MM.1S (cell line): ENCODE measurements at regions not wholly inside any gene's neighbourhood (a gene's known extent, or its start where the extent isn't known, plus 50 kb on each side); places are given as distances from the start of the nearest gene placed in this dataset.

Experiments used
- DNase-seq: peaks from one replicate; pipeline ENCODE4 v3.0.0-alpha.2; 2015
- H2AFZ ChIP-seq: fragments of 300-600 bp; sonication (generic); 2 replicates; pipeline ENCODE4 v1.6.0; 2016; ENCODE audit warnings: antibody characterized with exemption, low read length
- H3F3A ChIP-seq: fragments of 300-600 bp; sonication (generic); 2 replicates; pipeline ENCODE4 v1.6.1; 2016; ENCODE audit warnings: mild to moderate bottlenecking, antibody characterized with exemption, low read length, moderate library complexity, mixed read lengths; ENCODE audit not compliant: insufficient read depth
- H3K27ac ChIP-seq: fragments of 300-600 bp; sonication (generic); 2 replicates; pipeline ENCODE4 v1.5.1; 2016; ENCODE audit warnings: mild to moderate bottlenecking, low read length
- H3K27me3 ChIP-seq: fragments of 300-600 bp; sonication (generic); replicated peaks from 2 replicates; pipeline ENCODE4 v1.6.0; 2016; ENCODE audit warnings: low read length; ENCODE audit not compliant: insufficient read depth
- H3K36me3 ChIP-seq: fragments of 300-600 bp; sonication (generic); replicated peaks from 2 replicates; pipeline ENCODE4 v1.6.1; 2016; ENCODE audit warnings: mild to moderate bottlenecking, low read length, mixed read lengths; ENCODE audit not compliant: insufficient read depth
- H3K4me1 ChIP-seq: fragments of 300-600 bp; sonication (generic); 2 replicates; pipeline ENCODE4 v1.6.1; 2016; ENCODE audit warnings: low read length, mixed read lengths
- H3K4me2 ChIP-seq: fragments of 300-600 bp; sonication (generic); 2 replicates; pipeline ENCODE4 v1.6.0; 2016; ENCODE audit warnings: low read depth, low read length
- H3K4me3 ChIP-seq: fragments of 300-600 bp; sonication (generic); 2 replicates; pipeline ENCODE4 v1.5.1; 2016; ENCODE audit warnings: low read length, mixed read lengths
- H3K79me2 ChIP-seq: fragments of 300-600 bp; sonication (generic); 2 replicates; pipeline ENCODE4 v1.6.1; 2016; ENCODE audit warnings: mixed run types, low read length, mixed read lengths
- H3K9ac ChIP-seq: fragments of 300-600 bp; sonication (generic); 2 replicates; pipeline ENCODE4 v1.6.1; 2016; ENCODE audit warnings: low read length, mixed read lengths
- H3K9me2 ChIP-seq: fragments of 300-600 bp; sonication (generic); replicated peaks from 2 replicates; pipeline ENCODE4 v1.6.1; 2016; ENCODE audit warnings: mild to moderate bottlenecking, low read length, mixed read lengths; ENCODE audit not compliant: insufficient read depth
- H3K9me3 ChIP-seq: fragments of 300-600 bp; sonication (generic); replicated peaks from 2 replicates; pipeline ENCODE4 v1.6.1; 2016; ENCODE audit warnings: mild to moderate bottlenecking, low read length, mixed read lengths; ENCODE audit not compliant: insufficient read depth
- H4K20me1 ChIP-seq: fragments of 300-600 bp; sonication (generic); 2 replicates; pipeline ENCODE4 v1.6.1; 2016; ENCODE audit warnings: mild to moderate bottlenecking, low read length, moderate library complexity, mixed read lengths; ENCODE audit not compliant: insufficient read depth
- EZH2 ChIP-seq: fragments of 300-600 bp; sonication (generic); optimal IDR thresholded peaks from 2 replicates; pipeline ENCODE3; 2017; ENCODE audit warnings: low read depth, mild to moderate bottlenecking, antibody characterized with exemption, low read length, mixed read lengths
- EZH2phosphoT487 ChIP-seq: fragments of 300-600 bp; sonication (generic); IDR thresholded peaks from 2 replicates; pipeline ENCODE4 v1.6.1; 2018; ENCODE audit warnings: antibody characterized with exemption, low read length
- TF ChIP-seq, protein P1 (sequence below): fragments of 300-600 bp; sonication (generic); IDR thresholded peaks from 2 replicates; pipeline ENCODE4 v1.5.1; 2016; ENCODE audit warnings: antibody characterized with exemption, low read length, mixed read lengths

GRCh38 chr10:78296785-78297184 lies 263.1 kb downstream of the RPS24 start:
- H3K9me3 ChIP-seq = no peaks in the 10 kb centered on the region
- no peak overlapping the region for H3K9ac ChIP-seq
- no peaks in the 10 kb centered on the region for H3K79me2 ChIP-seq
- no peak overlapping the region for H3K4me2 ChIP-seq
- no peaks in the 10 kb centered on the region for H4K20me1 ChIP-seq
- no peak overlapping the region for H3K4me3 ChIP-seq
- DNase-seq = no peak
- H3K27ac ChIP-seq = no peak overlapping the region
- H3K36me3 ChIP-seq = no peaks in the 10 kb centered on the region
- H3K9me2 ChIP-seq = no peaks in the 10 kb centered on the region
- TF ChIP-seq EZH2phosphoT487 (no peak), EZH2 (no peak)
- TF ChIP-seq, protein P1, sequence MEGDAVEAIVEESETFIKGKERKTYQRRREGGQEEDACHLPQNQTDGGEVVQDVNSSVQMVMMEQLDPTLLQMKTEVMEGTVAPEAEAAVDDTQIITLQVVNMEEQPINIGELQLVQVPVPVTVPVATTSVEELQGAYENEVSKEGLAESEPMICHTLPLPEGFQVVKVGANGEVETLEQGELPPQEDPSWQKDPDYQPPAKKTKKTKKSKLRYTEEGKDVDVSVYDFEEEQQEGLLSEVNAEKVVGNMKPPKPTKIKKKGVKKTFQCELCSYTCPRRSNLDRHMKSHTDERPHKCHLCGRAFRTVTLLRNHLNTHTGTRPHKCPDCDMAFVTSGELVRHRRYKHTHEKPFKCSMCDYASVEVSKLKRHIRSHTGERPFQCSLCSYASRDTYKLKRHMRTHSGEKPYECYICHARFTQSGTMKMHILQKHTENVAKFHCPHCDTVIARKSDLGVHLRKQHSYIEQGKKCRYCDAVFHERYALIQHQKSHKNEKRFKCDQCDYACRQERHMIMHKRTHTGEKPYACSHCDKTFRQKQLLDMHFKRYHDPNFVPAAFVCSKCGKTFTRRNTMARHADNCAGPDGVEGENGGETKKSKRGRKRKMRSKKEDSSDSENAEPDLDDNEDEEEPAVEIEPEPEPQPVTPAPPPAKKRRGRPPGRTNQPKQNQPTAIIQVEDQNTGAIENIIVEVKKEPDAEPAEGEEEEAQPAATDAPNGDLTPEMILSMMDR = no peak
- H2AFZ ChIP-seq = no peak overlapping the region
- no peaks in the 10 kb centered on the region for H3F3A ChIP-seq
- H3K27me3 ChIP-seq = no peaks in the 10 kb centered on the region
- no peaks in the 10 kb centered on the region for H3K4me1 ChIP-seq

GRCh38 chr10:78297997-78298396 lies 264.3 kb downstream of the RPS24 start:
- Histone ChIP-seq H3K4me2 (no peak overlapping the region), H3K4me3 (no peak overlapping the region), H3K36me3 (no peaks in the 10 kb centered on the region), H3F3A (no peaks in the 10 kb centered on the region), H4K20me1 (no peaks in the 10 kb centered on the region), H3K9me2 (no peaks in the 10 kb centered on the region), H2AFZ (no peak overlapping the region), H3K9ac (no peak overlapping the region), H3K9me3 (no peaks in the 10 kb centered on the region), H3K27me3 (no peaks in the 10 kb centered on the region), H3K79me2 (no peaks in the 10 kb centered on the region), H3K27ac (no peak overlapping the region), H3K4me1 (peaks cover 6% of the 10 kb centered on the region)
- TF ChIP-seq, protein P1 = no peak
- TF ChIP-seq EZH2 (no peak), EZH2phosphoT487 (no peak)
- no peak for DNase-seq

DNA sequence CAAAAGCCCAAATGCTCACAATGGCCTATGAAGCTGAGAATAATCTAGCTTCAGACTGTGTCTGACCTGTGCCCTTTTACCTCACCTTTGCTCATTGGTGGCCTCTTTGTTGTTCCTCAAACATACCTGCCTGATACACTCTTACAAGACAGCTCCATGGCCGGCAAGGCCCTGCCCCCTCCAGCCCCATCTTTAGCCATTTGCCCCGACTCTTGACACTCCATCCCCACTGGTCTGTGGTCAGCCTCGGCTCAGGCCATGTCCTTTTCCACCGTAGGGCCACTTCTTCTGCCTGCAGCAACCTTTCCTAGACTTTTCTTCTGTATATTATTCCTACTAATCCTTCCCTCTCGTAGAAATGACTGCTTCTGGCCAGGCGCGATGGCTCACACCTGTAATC lies 265.2 kb downstream of the RPS24 start:
- H3F3A ChIP-seq = no peaks in the 10 kb centered on the region
- no peak for DNase-seq
- H3K9me2 ChIP-seq = no peaks in the 10 kb centered on the region
- no peaks in the 10 kb centered on the region for H3K79me2 ChIP-seq
- TF ChIP-seq EZH2 (no peak), EZH2phosphoT487 (no peak)
- TF ChIP-seq, protein P1 = no peak
- H2AFZ ChIP-seq = no peak overlapping the region
- no peak overlapping the region for H3K4me3 ChIP-seq
- no peak overlapping the region for H3K27ac ChIP-seq
- no peaks in the 10 kb centered on the region for H3K9me3 ChIP-seq
- no peaks in the 10 kb centered on the region for H3K27me3 ChIP-seq
- H3K4me1 ChIP-seq = peaks cover 10% of the 10 kb centered on the region
- H3K9ac ChIP-seq = no peak overlapping the region
- H3K4me2 ChIP-seq = no peak overlapping the region
- no peaks in the 10 kb centered on the region for H4K20me1 ChIP-seq
- no peaks in the 10 kb centered on the region for H3K36me3 ChIP-seq
